Lower leg skin (tissue), 3 donors: ENCODE measurements at regions not wholly inside any gene's neighbourhood (a gene's known extent, or its start where the extent isn't known, plus 50 kb on each side); places are given as distances from the start of the nearest gene placed in this dataset.

Experiments used
- CTCF ChIP-seq, 3 donors: fragments of 450-650 bp; IDR thresholded peaks; one replicate each; pipeline ENCODE4 v1.5.1; 2016; ENCODE audit warnings: antibody characterized with exemption in 3 of 3, mild to moderate bottlenecking in 3 of 3, moderate library complexity in 2 of 3
- POLR2A ChIP-seq, 2 donors: fragments of 450-650 bp; IDR thresholded peaks; one replicate each; pipeline ENCODE4 v1.6.1; 2016 to 2017; ENCODE audit warnings: antibody characterized with exemption in 2 of 2, mild to moderate bottlenecking in 1 of 2, moderate library complexity in 1 of 2

- TF ChIP-seq POLR2A (IDR thresholded peaks at IDR 0.05): no peak
- TF ChIP-seq CTCF (IDR thresholded peaks at IDR 0.05): no peak
Measured at GRCh38 chr9:7320841-7321240, 478.7 kb downstream of the DMAC1 start.
